Fibroblast of lung (primary cell): ENCODE measurements at regions not wholly inside any gene's neighbourhood (a gene's known extent, or its start where the extent isn't known, plus 50 kb on each side); places are given as distances from the start of the nearest gene placed in this dataset.

ENCODE experiments used
- EZH2 ChIP-seq: IDR thresholded peaks from 2 replicates; pipeline ENCODE4 v1.5.1; 2012; ENCODE audit warnings: low read length, control low read depth, mild to moderate bottlenecking; ENCODE audit errors: missing control alignments
- TF ChIP-seq, protein P1 (sequence below), 2 donors: IDR thresholded peaks in 1 of 2; conservative IDR thresholded peaks in 1 of 2; 1 replicate in 1 of 2; 2 replicates in 1 of 2; pipeline ENCODE4 v1.5.1; 2011 to 2012; ENCODE audit warnings: low read length in 2 of 2, control low read depth in 1 of 2, inconsistent platforms in 1 of 2, low read depth in 1 of 2, mild to moderate bottlenecking in 1 of 2

DNA sequence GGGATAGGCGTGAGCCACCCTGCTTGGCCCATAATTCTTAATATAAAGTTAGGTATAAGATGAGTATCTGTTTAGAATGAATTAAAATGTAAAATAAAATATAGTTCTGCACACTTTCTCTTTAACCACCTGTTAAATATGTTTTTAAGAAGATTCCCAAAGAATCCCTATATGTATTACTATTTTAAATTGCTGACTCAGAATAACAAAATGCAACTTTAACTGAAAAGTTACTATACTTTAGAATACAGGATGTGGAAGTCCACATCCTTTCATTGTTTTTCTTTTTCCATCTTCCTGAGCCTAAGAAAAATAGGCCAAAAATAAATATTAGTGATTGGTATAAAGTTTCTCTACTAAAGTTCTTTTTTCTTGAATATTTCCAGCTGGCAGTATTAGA, 325.6 kb upstream of the EYS start:
- TF ChIP-seq, protein P1, sequence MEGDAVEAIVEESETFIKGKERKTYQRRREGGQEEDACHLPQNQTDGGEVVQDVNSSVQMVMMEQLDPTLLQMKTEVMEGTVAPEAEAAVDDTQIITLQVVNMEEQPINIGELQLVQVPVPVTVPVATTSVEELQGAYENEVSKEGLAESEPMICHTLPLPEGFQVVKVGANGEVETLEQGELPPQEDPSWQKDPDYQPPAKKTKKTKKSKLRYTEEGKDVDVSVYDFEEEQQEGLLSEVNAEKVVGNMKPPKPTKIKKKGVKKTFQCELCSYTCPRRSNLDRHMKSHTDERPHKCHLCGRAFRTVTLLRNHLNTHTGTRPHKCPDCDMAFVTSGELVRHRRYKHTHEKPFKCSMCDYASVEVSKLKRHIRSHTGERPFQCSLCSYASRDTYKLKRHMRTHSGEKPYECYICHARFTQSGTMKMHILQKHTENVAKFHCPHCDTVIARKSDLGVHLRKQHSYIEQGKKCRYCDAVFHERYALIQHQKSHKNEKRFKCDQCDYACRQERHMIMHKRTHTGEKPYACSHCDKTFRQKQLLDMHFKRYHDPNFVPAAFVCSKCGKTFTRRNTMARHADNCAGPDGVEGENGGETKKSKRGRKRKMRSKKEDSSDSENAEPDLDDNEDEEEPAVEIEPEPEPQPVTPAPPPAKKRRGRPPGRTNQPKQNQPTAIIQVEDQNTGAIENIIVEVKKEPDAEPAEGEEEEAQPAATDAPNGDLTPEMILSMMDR (conservative IDR thresholded peaks at IDR 0.05 in 1 of 2, IDR thresholded peaks at IDR 0.05 in 1 of 2; ENCODE audit: low read depth in 1 of 2, low read length in 2 of 2) = no peak
- no peak for TF ChIP-seq EZH2
